Fibroblast of villous mesenchyme (primary cell): ENCODE measurements at regions not wholly inside any gene's neighbourhood (a gene's known extent, or its start where the extent isn't known, plus 50 kb on each side); places are given as distances from the start of the nearest gene placed in this dataset. TPM values are rescaled to one million over a fixed set of nuclear protein-coding genes. Genes with fewer than 3 reads are reported as not detected.
A peak's percentile ranks its signal among the peaks of the same experiment; 100 is the strongest.

Experiments
- DNase-seq: peaks from one replicate; pipeline ENCODE4 v3.0.0-alpha.2; 2010; ENCODE audit warnings: low read depth
- H3K4me3 ChIP-seq: 2 replicates; pipeline ENCODE4 v1.5.1; 2011; ENCODE audit warnings: low read depth, mild to moderate bottlenecking, low read length
- CTCF ChIP-seq: IDR thresholded peaks from 2 replicates; pipeline ENCODE4 v1.5.1; 2012; ENCODE audit warnings: low read depth, mild to moderate bottlenecking, low read length; ENCODE audit not compliant: insufficient read depth
- small RNA-seq: library from RNA; depleted of rRNA; stranded (forward); fragments of <200 nt; gene quantifications from one replicate; pipeline ENCODE3, GENCODE V24; 2012

GRCh38 chr5:120402606-120403005, 61.5 kb upstream of the PRR16 start:
- TF ChIP-seq CTCF, result no peak
- DNase-seq, result no peak
- no peak overlapping the region for H3K4me3 ChIP-seq

GRCh38 chr5:120405286-120405864, 58.7 kb upstream of the PRR16 start:
- no peak overlapping the region for H3K4me3 ChIP-seq
- TF ChIP-seq CTCF, result no peak
- DNase-seq, result peak; percentile 83

- peak; percentile 59 for DNase-seq
- no peak overlapping the region for H3K4me3 ChIP-seq
- no peak for TF ChIP-seq CTCF
Measured at GRCh38 chr5:120405923-120406322, 58.2 kb upstream of the PRR16 start.

- peak; percentile 59 for DNase-seq
- no peak overlapping the region for H3K4me3 ChIP-seq
- TF ChIP-seq CTCF, result no peak
Measured at GRCh38 chr5:120413686-120414085, 50.4 kb upstream of the PRR16 start.

Small RNAs in the stretch of these regions (small RNA-seq; reads per million reads assigned to genes)
- not detected for gene RNU6-718P
